BE2C (cell line): ENCODE measurements at regions not wholly inside any gene's neighbourhood (a gene's known extent, or its start where the extent isn't known, plus 50 kb on each side); places are given as distances from the start of the nearest gene placed in this dataset.

Experiments
- DNase-seq: peaks from one replicate; pipeline ENCODE4 v3.0.0-alpha.2; 2020
- H3K27me3 ChIP-seq: fragments of 250-450 bp; sonication (Bioruptor Pico); 2 replicates; pipeline ENCODE4 v1.5.1; 2020; ENCODE audit warnings: mild to moderate bottlenecking
- H3K36me3 ChIP-seq: fragments of 250-450 bp; sonication (Bioruptor Pico); 2 replicates; pipeline ENCODE4 v1.5.1; 2020; ENCODE audit warnings: mild to moderate bottlenecking
- H3K4me1 ChIP-seq: fragments of 250-450 bp; sonication (Bioruptor Pico); 2 replicates; pipeline ENCODE4 v1.5.1; 2020
- H3K4me3 ChIP-seq: 2 replicates; pipeline ENCODE4 v1.5.1; 2011; ENCODE audit warnings: low read depth, low read length
- H3K9me3 ChIP-seq: fragments of 250-450 bp; sonication (Bioruptor Pico); 2 replicates; pipeline ENCODE4 v1.5.1; 2020
- CTCF ChIP-seq: IDR thresholded peaks from 2 replicates; pipeline ENCODE4 v1.5.1; 2012; ENCODE audit warnings: mild to moderate bottlenecking, low read depth, low read length

- Histone ChIP-seq H3K4me1 (no peaks in the 10 kb centered on the region), H3K36me3 (no peaks in the 10 kb centered on the region), H3K9me3 (no peaks in the 10 kb centered on the region), H3K27me3 (no peaks in the 10 kb centered on the region), H3K4me3 (no peak overlapping the region)
- no peak for DNase-seq
- TF ChIP-seq CTCF = no peak
Observed at GRCh38 chr13:40127925-40128324, 472.5 kb downstream of the COG6 start.

GRCh38 chr13:40129467-40129866, 474.0 kb downstream of the COG6 start:
- no peak for TF ChIP-seq CTCF
- no peaks in the 10 kb centered on the region for H3K4me1 ChIP-seq

GRCh38 chr13:40130871-40131636, 475.6 kb downstream of the COG6 start:
- H3K4me1 ChIP-seq = no peaks in the 10 kb centered on the region
- H3K4me3 ChIP-seq = no peak overlapping the region
- TF ChIP-seq CTCF = no peak
- H3K36me3 ChIP-seq = no peaks in the 10 kb centered on the region
- no peak for DNase-seq
- no peaks in the 10 kb centered on the region for H3K9me3 ChIP-seq
- no peaks in the 10 kb centered on the region for H3K27me3 ChIP-seq

More at GRCh38 chr13:40129467-40129866, 474.0 kb downstream of the COG6 start:
- Histone ChIP-seq H3K36me3 (no peaks in the 10 kb centered on the region), H3K27me3 (no peaks in the 10 kb centered on the region), H3K4me3 (no peak overlapping the region), H3K9me3 (no peaks in the 10 kb centered on the region)
- peak; percentile 17 for DNase-seq

- DNase-seq = no peak
- no peaks in the 10 kb centered on the region for H3K27me3 ChIP-seq
- no peaks in the 10 kb centered on the region for H3K9me3 ChIP-seq
- no peaks in the 10 kb centered on the region for H3K36me3 ChIP-seq
- H3K4me1 ChIP-seq = no peaks in the 10 kb centered on the region
- no peak for TF ChIP-seq CTCF
- no peak overlapping the region for H3K4me3 ChIP-seq
Observed at GRCh38 chr13:40132249-40132648, 476.8 kb downstream of the COG6 start.

GRCh38 chr13:40136896-40137295, 481.4 kb downstream of the COG6 start:
- Histone ChIP-seq H3K4me1 (no peaks in the 10 kb centered on the region), H3K4me3 (no peak overlapping the region), H3K27me3 (no peaks in the 10 kb centered on the region), H3K9me3 (no peaks in the 10 kb centered on the region), H3K36me3 (no peaks in the 10 kb centered on the region)
- no peak for TF ChIP-seq CTCF
- no peak for DNase-seq

GRCh38 chr13:40137400-40137799, 481.9 kb downstream of the COG6 start:
- H3K9me3 ChIP-seq = no peaks in the 10 kb centered on the region
- H3K27me3 ChIP-seq = no peaks in the 10 kb centered on the region
- no peak for TF ChIP-seq CTCF
- no peaks in the 10 kb centered on the region for H3K4me1 ChIP-seq
- H3K36me3 ChIP-seq = no peaks in the 10 kb centered on the region
- H3K4me3 ChIP-seq = no peak overlapping the region
- no peak for DNase-seq
